Cerebellar nuclear complex (tissue), 1 donor: ENCODE measurements at regions not wholly inside any gene's neighbourhood (a gene's known extent, or its start where the extent isn't known, plus 50 kb on each side); places are given as distances from the start of the nearest gene placed in this dataset.
A peak's percentile ranks its signal among the peaks of the same experiment; 100 is the strongest.
"Not testable (repeated sequence)": the region's sequence is repeated elsewhere in the genome, so short reads cannot be mapped to it uniquely, and the experiment has no call there.

Experiments
- DNase-seq, 2 experiments: peaks; one replicate each; lab custom pipeline; 2025; lab: John Stamatoyannopoulos, UW

DNA sequence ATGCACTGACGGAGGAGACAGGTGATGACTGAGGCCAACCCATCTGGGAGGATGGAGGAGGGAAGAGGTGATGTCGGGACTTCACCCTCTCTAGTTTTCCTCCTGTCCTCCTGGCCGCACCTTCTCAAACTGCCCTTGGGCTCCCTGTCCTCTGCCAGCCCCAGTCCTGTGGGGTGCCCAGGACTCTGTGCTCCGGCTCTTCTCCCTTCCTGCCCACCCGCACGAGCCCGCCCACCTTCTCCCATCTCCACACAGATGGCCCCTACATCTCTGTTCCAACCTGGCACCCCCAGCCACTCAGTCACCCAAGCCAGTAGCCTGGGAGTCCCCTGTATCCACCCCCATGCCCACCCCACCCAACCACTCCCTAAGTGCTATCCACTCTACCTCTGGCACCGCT is 206.7 kb upstream of the LINGO1 start:
- DNase-seq = no peak

DNA sequence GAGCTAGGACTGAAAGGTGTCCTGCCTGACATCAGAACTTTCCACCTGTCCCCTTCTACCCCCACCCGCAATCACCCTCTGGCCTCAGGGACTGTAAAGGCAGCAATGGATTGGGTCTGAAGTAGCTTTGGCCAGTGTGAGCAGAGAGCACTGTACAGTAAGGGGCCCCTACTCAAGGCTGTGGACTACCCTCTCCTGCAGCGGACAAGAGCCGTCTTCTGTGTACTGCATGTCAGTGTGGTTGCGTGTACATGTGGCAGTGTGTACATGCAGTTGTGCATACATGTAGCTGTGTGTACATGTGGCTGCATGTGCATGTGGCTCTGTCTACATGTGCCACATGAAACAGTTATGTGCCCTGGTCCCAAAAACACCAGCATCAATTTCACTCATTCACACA is 205.9 kb upstream of the LINGO1 start:
- no peak for DNase-seq

DNA sequence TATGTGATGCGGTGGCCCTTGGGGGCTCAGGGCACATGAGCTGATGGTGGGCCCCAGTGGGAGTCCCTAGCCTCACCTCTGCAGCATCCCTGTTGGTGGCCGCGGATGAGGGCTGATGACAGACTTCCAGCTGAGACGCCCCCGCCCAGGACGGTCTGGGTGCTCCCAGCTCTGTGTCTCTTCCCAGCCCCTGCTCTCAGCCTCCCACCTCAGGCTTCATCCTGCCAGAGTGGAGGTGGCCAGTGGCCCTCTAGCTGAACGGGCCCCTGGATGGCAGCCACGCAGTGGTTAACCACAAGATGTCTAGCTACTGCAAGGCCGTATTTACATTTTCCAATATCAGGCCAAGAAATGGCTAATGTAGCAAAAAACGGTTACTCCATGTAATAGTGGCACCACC is 205.3 kb upstream of the LINGO1 start:
- no peak for DNase-seq

DNA sequence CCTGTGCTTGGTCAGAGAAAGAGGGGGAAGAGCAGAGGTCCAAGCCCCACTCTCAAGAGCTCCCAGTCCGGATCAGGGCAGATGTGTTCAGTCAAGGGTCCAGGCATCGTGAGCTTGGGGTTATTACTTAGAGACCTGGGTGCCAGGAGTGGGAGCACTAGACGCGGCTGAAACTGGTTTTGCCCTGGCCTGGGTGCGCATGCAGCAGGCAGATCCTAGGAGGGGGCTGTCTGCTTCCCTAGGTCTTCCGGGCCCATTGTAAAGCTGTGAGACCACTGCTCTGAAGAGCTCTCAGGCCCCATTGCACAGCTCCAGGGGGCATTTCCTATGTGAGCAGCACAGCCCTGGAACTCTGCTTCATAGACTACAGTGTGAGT is 204.9 kb upstream of the LINGO1 start:
- DNase-seq = no peak

DNA sequence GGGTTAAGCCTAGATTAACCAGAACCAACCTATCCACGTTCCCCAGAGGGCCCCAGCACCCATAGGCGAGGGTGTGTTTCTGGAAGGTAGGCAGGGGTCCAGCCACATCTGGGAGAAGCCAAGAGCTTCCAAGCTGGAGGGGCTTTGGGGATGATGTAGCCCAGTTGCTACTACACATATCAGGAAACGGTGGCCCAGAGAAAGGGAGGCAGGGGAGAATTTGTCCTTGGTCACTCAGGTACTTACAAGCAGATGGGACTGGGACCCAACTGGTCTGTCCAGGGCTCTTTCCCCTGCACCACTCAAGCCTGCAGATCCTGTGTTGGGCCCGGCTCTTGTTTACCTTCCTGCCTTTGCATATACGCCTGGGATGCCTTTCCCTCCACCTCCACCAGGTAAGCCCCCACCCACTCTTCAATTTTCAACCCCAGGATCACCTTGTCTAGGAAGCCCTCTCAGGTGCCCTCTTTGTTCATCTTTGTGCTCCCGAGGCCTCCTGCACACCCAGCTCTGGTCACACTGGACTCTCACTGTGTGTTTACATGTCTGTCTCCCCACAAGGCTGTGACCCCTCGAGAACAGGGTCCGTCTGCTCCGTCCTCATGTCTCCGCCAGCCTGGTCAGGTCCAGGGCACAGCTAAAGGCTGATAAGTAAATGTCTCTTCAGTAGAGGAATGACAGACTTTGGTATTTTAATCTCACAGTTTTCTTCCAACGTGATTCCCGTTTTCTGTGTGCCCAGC is 204.4 kb upstream of the LINGO1 start:
- no peak for DNase-seq

DNA sequence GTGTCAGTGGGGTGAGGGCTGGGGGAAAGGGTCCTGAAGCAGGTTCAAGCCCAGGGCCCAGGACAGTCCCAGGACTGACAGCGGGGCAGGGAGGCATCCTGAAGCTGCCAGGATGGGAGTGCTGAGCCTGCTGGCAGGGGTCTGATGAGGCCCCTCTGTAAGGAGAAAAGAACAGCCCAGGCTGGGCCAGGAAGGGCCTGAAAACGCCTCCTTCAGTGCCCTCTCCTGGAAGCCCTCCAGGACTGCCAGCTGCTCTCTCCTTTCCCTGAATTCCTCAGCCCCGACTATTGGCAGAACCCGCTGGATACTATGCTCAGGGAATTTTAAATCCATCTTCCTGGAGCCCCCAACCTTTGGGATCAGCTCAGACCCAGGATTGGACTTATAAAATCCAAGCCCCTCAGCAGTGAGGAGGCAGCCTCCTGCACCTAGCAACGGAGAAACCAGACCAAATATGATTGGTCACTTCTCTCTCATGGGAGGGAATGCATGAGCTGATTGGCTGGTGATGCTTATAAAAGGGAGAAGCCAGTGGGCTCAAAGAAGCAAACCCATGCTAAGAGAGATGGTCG is 203.5 kb upstream of the LINGO1 start:
- no peak for DNase-seq

DNA sequence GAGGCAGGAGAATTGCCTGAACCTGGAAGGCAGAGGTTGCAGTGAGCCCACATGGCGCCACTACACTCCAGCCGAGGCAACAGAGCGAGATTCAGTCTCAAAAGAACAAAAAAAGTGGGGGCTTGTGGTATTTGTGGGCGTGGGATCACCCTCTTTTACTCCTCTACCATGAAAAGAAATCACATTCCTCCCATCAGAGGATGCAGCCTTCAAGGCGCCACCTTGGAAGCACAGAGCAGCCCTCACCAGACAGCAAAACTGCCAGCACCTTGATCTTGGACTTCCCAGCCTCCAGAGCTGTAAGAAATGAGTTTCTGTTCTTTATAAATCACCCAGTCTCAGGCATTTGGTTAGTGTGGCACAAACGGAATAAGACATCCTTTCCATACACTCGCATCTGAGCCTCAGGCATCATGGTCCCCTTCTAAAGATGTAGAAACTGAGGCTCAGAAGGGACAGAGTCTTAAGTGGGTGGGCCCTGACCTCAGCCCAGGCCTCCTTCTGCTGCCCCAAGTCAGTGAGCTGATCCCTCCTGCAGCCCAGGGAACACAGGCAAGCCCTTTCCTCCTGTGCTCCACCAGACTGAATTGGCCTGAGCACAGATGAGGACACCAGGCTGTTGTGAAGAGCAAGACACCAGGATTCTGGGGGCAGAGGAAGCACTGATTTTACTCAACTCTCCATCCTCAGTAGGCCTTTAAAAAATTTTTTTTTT is 201.7 kb upstream of the LINGO1 start:
- DNase-seq = no peak

DNA sequence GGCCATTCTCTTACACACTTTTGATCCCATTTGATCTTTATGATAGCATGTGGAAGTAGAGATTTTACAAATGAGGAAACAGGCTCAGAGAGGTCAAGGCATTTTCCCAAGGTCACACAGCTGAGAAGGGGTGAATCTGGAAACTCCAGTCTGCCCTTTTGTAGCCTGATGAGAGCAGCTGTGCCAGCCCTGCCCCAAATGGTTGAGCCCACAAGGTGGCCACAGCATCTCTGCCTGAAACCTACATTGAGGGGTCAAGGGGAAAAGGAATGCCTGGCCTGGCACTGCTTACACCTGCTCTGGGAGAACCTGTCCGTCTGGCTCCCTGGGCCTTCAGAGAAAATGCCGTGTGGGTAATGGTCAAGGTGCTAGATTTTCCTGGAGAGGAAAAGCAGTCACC is 200.2 kb upstream of the LINGO1 start:
- no peak for DNase-seq

DNA sequence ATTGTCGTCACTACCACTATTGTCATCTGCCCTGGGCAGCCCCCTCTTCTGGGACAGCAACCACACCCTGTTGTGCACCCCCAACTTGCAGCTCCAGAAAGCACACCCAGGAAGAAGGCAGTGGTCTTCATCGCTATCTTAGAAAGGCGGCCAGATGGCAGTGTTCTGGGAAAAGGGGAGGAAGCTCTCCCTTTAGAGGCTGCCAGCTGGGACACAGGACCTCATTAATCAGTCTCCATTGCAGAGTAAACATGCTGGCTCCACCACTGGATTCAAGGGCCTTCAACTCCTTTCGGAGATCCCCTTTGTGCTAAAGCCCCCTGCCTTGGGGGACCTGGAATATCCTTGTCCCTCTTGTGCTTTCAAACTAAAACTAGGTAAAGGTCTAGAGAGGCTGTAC is 199.3 kb upstream of the LINGO1 start:
- no peak for DNase-seq

DNA sequence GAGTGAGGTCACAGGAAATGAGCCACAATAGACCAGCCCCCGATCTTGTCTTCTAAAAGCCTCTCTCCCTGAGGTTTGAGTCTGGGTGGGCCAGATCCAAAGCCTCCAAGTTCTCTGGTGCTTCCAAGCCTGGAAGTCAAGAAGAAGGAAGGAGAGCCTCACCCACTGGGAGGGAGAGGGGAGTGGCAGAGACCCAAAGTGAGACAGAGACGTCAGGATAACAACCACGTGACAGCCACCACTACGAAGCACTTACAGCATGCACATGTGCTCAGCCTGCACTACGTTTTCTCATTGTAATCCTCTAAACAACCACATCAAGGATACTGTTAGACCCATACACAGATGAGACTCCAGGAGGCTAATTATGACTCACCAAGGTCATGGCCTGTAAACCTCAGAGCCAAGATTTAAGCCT is 197.3 kb upstream of the LINGO1 start:
- no peak for DNase-seq

DNA sequence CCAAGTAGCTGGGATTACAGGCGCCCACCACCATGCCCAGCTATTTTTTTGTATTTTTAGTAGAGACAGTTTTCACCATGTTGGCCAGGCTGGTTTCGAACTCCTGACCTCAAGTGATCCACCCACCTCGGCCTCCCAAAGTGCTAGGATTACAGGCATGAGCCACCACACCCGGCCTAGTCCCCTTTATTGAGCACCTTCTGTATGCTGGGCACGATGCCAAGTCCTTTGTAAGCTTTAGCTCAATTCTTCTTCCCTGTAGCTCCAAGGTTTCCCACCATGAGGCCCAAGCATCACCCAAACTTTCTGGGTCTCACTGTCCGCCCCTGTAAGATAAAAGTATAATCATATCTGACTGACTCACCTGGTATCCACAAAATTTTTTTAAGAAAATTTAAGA is 196.6 kb upstream of the LINGO1 start:
- not testable (repeated sequence) for DNase-seq

DNA sequence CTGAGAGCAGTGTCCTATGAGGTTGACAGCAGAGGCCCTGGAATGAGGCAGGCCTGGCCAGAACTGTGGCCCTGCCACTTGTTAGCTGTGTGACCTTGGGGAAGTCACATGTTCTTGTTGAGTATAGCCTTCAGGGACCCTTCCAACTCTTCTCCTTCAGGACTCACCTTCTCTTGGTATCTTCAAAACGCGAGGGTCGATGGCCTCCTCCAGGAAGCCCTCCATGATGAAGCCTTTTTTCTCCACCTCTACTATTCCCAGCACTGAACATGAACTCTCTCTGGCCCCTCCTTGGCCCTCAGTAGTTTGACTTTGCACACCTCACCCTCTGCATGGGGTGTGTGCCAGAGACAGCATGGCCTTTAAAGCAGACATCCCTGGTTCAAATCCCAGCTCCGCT is 195.1 kb upstream of the LINGO1 start:
- DNase-seq = no peak

DNA sequence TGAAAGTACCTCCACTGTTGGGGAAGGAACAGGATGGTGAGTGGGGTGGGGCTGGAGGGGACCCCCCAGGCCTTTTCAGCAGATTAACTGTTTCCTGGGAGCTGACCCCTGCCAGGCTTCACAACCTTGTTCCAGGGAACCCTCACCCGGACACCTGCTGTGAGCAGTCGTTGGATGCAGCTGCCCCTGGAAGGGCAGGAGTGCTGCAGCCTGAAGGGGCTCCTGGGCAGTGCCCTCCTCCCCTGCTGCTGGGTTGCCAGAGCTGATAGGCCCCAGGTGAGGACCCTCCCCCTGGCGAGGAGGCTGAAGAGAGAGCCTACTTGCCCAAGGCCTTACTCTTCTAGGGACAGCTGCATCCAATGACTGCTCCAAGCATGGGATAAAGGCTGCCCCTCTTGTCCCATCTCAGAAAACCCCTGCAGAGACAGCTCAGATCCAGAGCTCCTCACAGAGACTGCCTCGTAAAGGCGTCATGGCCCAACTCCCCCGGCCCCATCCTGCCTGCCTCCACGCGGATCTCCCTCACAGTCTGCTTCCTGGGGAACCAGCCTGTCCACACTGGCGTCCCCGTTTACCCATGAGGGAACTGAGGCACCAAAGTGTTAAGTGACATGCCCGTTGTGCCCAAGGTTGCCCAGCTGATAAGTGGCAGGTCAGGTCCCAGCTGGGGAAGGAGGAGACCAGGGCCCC is 193.4 kb upstream of the LINGO1 start:
- no peak for DNase-seq

DNA sequence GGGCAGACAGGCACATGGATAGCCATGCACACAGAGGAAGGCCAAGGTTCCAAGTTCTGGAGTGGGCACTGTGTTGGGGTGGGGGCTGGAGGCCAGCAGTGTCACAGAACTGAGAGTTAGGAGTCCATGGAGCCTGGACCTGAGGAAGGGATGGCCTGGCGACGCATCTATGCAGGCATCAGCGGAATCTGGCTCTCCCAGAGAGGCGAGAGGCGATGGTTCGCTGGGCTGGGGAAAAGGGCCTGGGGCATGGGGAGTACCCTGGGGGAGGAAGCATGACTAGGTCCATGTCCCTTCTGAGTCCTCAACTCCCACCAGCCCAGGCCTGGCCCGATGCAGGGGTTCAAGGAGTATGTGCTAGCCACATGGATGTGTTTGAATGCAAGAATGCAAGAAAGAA is 192.8 kb upstream of the LINGO1 start:
- no peak for DNase-seq

DNA sequence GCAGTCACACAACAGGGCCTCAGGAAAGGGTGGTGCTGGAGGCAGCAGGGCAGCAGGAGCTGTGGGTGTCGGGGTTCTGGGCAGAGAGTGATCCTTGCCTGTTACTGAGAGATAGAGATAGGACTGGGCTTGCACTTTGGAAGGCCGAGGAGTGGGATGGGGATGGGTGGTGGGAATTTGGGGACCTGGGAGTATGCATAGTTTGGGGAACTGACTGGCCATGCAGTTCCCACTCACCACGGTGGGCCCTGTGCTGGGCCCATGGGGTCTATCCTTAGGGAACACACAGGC is 192.5 kb upstream of the LINGO1 start:
- DNase-seq = no peak

DNA sequence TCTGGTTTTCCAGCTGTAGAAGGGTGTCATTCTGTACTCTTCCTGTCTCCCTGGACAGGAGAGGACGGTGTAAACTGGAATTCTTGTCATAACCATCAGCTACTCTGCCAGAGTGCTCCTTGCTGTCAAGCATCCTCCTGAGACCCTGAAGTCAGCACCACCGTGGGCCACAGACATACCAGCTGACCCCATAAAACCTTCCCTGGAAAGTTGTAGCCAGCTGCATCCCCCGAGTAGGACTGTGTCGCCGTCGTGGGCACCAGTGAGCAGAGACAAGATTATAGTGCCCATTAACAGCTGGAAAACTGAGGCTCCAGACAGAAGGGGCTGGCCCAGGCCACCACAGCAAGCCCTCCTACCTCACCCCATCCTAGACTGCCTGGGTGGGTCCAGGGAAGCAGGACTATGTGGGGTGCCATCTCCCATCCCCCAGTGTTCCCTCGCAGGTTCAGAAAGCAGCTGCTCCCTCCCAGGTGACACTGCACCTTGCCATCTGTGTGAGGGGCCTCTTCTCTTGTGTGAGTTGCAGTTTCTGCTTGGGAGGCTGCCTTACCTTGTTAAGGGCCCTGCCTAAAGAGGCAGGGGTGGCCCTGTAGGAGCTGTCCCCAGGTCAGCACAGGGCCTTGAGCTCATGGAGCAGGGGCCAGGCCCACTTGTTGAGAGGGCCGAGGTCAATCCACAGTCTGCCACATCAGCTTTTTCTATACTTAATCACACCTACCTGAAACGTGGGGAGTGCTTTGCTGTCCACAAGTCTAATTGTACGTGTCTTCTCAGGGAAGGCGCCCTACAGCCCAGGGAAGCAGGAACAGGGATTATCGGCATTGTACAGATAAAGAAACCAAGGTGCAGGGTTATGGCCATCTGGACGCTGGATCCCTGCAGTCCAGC is 191.9 kb upstream of the LINGO1 start:
- DNase-seq = no peak

DNA sequence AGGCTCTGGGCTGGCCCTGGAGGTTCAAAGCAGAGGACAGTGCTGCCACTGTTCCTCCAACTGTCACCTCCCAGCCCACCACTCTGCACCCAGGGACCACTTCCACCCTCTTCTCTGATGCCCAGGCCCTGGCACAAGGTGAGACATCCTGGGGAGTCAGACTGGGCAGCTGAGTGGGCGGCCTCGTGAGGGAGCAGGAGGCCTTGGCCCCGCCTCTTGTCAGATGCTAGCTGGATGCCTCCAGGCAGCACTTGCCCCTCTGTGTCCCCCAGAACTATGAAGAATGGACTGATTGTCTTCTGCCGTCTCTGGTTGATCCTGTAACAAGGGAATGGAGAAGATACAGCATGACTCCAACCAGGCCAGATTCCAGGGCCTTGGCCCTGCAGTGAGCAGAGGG is 191.0 kb upstream of the LINGO1 start:
- no peak for DNase-seq

DNA sequence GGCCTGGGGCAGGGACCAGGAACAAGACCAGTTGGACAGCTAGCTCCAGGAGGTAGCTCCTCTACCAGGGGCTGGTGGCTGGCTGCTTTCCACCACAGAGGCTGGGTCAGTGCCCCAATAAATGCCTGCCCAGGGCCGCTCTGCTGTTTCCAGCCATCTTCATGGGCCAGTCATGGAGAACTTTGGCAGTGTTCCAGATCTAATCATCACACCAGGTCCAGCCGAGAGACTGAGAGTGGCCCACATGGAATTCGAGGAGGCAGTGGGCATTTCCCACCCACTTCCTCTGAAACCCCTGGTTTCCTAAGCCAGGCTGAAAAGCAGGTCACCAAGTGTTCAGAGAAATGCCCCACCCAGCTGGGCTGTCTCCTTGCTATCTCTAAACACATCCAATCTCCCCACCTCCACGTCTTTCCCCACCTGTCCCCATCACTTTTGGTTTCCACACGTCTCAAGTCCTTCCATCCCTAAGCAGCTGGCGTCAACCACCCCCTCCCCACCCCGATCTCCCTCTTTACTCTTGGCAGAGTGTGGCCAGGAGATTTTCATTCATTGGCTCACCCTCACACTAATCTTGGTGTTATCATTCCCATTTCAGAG is 190.0 kb upstream of the LINGO1 start:
- DNase-seq = no peak

DNA sequence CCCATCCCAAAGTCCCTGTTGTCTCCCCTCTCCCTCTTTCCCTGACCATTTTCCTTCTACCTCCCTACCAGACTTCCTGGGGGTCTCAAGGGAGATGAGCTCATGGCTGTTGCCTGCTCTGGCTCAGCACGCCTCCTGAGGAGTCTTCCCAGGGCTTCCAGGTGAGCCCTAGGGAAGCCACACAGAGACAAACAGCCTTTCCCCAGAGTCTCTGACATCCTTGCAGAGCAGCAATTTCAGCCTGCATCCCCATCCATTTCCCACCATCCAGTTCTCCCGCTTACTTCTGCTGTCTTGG is 189.2 kb upstream of the LINGO1 start:
- no peak for DNase-seq

DNA sequence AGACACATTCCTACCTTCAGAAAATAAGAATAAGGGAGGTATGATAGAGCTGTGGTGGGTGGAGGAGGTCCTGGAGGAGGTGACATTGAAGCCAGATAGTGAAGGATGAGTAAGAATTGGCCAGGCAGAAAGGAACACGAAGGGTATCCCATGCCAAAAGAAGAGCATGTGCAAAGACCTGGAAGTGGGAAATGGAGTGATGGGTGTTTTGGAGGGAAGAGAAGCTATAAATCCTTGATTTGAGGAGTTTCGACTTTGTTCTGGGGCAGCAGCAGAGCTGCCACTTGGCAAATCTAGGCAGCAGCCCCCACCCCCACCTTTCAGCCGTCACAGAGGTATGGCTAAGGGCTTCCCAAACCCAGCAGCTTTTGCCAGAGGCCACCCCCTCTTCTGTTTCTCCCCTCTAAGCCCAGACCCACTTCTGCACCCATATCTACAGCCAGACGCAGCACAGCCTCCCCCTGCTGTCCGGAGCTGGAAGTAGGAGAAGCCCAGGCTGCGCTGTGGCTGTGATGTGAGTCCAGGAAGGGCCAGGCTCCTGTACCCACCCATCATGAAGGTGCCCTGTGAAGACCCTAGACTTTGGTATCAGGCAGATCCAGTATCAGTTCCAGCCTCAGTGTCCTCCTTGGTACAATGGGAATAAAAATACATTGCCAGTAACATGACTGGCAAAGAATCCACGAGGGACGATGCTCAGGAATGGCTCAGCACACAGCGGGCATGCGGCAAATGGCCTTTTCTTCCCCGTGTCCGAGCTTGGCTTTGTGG is 188.7 kb upstream of the LINGO1 start:
- DNase-seq = peak in 1 of 2 experiments; percentile 42
